ENCODE measurements at regions not wholly inside any gene's neighbourhood (a gene's known extent, or its start where the extent isn't known, plus 50 kb on each side); places are given as distances from the start of the nearest gene placed in this dataset.
"Not testable (repeated sequence)": the region's sequence is repeated elsewhere in the genome, so short reads cannot be mapped to it uniquely, and the experiment has no call there.

GRCh38 chr20:26091921-26092320 is 395.3 kb upstream of the ZNF337 start:
- DNase-seq, result not testable (repeated sequence)

GRCh38 chr20:26086195-26086594 is 389.5 kb upstream of the ZNF337 start:
- not testable (repeated sequence) for DNase-seq

- not testable (repeated sequence) for DNase-seq
Measured at GRCh38 chr20:26073972-26074371, 377.3 kb upstream of the ZNF337 start.

GRCh38 chr20:26059324-26059723 is 362.7 kb upstream of the ZNF337 start:
- DNase-seq, result not testable (repeated sequence)

GRCh38 chr20:26058446-26058845 is 361.8 kb upstream of the ZNF337 start:
- DNase-seq, result not testable (repeated sequence)

- DNase-seq, result not testable (repeated sequence)
Measured at GRCh38 chr20:26057135-26057752, 360.6 kb upstream of the ZNF337 start.

GRCh38 chr20:26025792-26026191 is 329.1 kb upstream of the ZNF337 start:
- not testable (repeated sequence) for DNase-seq

GRCh38 chr20:26010942-26011276 is 314.3 kb upstream of the ZNF337 start:
- not testable (repeated sequence) for DNase-seq

- DNase-seq, result peak; percentile 40
Measured at GRCh38 chr20:26010224-26010941, 313.7 kb upstream of the ZNF337 start.

GRCh38 chr20:26009402-26010223 is 313.0 kb upstream of the ZNF337 start:
- peak; percentile 90 for DNase-seq

GRCh38 chr20:26008026-26008425 is 311.4 kb upstream of the ZNF337 start:
- DNase-seq, result not testable (repeated sequence)

- not testable (repeated sequence) for DNase-seq
Measured at GRCh38 chr20:26006164-26006563, 309.5 kb upstream of the ZNF337 start.

- DNase-seq, result not testable (repeated sequence)
Measured at GRCh38 chr20:26003959-26004358, 307.3 kb upstream of the ZNF337 start.

GRCh38 chr20:25997367-25998038 is 300.9 kb upstream of the ZNF337 start:
- not testable (repeated sequence) for DNase-seq

GRCh38 chr20:25992146-25992545 is 295.5 kb upstream of the ZNF337 start:
- DNase-seq, result no peak

- DNase-seq, result no peak
Measured at GRCh38 chr20:25991756-25992130, 295.1 kb upstream of the ZNF337 start.

GRCh38 chr20:25991051-25991755 is 294.6 kb upstream of the ZNF337 start:
- no peak for DNase-seq

- not testable (repeated sequence) for DNase-seq
Measured at GRCh38 chr20:25989686-25990085, 293.0 kb upstream of the ZNF337 start.

- no peak for DNase-seq
Measured at GRCh38 chr20:25989196-25989595, 292.5 kb upstream of the ZNF337 start.

GRCh38 chr20:25987928-25988560 is 291.4 kb upstream of the ZNF337 start:
- DNase-seq, result not testable (repeated sequence)

- DNase-seq, result peak; percentile 45
Measured at GRCh38 chr20:25987073-25987927, 290.6 kb upstream of the ZNF337 start.

Data from EL (cell line).